CD4-positive, CD25-positive, alpha-beta regulatory T cell (primary cell): ENCODE measurements at regions not wholly inside any gene's neighbourhood (a gene's known extent, or its start where the extent isn't known, plus 50 kb on each side); places are given as distances from the start of the nearest gene placed in this dataset.

Experiments used
- ATAC-seq, 2 donors: fragments of 150-1000 bp; cut with Tn5 transposase; one replicate each; pipeline ENCODE4 v1.10.0; 2021; ENCODE audit warnings: low read depth in 2 of 2, moderate number of reproducible peaks in 2 of 2, moderate library complexity in 1 of 2
- DNase-seq, 3 donors: peaks; one replicate each; pipeline versions ENCODE4 v3.0.0 to v3.0.0-alpha.2; 2012 to 2022; ENCODE audit warnings: mixed read lengths in 1 of 3
- H3K27ac ChIP-seq: one replicate; pipeline ENCODE4 v1.7.0; 2013; ENCODE audit warnings: mild to moderate bottlenecking, low read length; ENCODE audit not compliant: insufficient read depth, poor library complexity, severe bottlenecking
- H3K27me3 ChIP-seq: one replicate; pipeline ENCODE4 v1.7.0; 2013; ENCODE audit warnings: low read length; ENCODE audit not compliant: control insufficient read depth, insufficient read depth
- H3K36me3 ChIP-seq: one replicate; pipeline ENCODE4 v1.7.0; 2013; ENCODE audit warnings: mild to moderate bottlenecking, low read length, moderate library complexity; ENCODE audit not compliant: control insufficient read depth, insufficient read depth
- H3K4me1 ChIP-seq: 2 replicates; pipeline ENCODE4 v1.7.0; 2013; ENCODE audit warnings: mild to moderate bottlenecking, low read length; ENCODE audit not compliant: insufficient read depth, control insufficient read depth, poor library complexity, severe bottlenecking
- H3K4me3 ChIP-seq: one replicate; pipeline ENCODE4 v1.7.0; 2013; ENCODE audit warnings: low read depth, mild to moderate bottlenecking, low read length, moderate library complexity
- H3K9me3 ChIP-seq, 2 experiments: 1 replicate in 1 of 2; 2 replicates in 1 of 2; pipeline ENCODE4 v1.7.0; 2013; ENCODE audit warnings: low read length in 2 of 2, mild to moderate bottlenecking in 1 of 2, moderate library complexity in 1 of 2; ENCODE audit not compliant: control insufficient read depth in 2 of 2
- H3K27ac Mint-ChIP-seq, 3 donors: one replicate each; pipeline ENCODE4 v1.8.0; 2020 to 2022; ENCODE audit warnings: mild to moderate bottlenecking in 3 of 3, mixed read lengths in 3 of 3, moderate library complexity in 2 of 3
- H3K27me3 Mint-ChIP-seq: one replicate; pipeline ENCODE4 v1.8.0; 2022; ENCODE audit warnings: mild to moderate bottlenecking, mixed read lengths
- H3K36me3 Mint-ChIP-seq: one replicate; pipeline ENCODE4 v1.8.0; 2020; ENCODE audit warnings: mixed read lengths
- H3K4me1 Mint-ChIP-seq, 4 donors: one replicate each; pipeline ENCODE4 v1.8.0; 2020 to 2022; ENCODE audit warnings: mixed read lengths in 4 of 4, mild to moderate bottlenecking in 1 of 4
- H3K4me3 Mint-ChIP-seq, 4 donors: one replicate each; pipeline ENCODE4 v1.8.0; 2020 to 2022; ENCODE audit warnings: mild to moderate bottlenecking in 4 of 4, mixed read lengths in 4 of 4, moderate library complexity in 3 of 4
- H3K9me3 Mint-ChIP-seq, 7 donors: one replicate each; pipeline ENCODE4 v1.8.0; 2020 to 2022; ENCODE audit warnings: mixed read lengths in 7 of 7, mild to moderate bottlenecking in 3 of 7, moderate library complexity in 2 of 7

DNA sequence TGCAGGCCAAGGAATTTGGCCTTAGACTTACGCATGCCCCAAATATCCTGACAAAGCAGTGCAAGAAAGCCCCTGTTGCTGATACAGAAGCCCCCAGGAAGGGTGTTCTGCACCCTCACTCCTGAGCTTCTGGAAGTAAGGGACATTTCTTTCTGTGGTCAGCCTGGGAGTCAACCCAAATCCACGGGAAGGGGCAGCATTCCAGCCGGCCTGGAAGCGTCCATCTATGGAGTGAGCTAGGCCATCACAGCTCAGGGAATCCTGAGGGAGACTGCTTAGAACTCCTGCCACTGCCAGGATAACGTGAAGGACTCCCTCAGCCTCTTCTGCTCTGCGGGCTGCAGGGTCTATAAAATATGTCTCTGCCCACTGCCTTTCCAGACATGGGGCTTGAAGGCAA, 173.9 kb downstream of the ANAPC1 start:
- H3K36me3 ChIP-seq = no peaks in the 10 kb centered on the region

DNA sequence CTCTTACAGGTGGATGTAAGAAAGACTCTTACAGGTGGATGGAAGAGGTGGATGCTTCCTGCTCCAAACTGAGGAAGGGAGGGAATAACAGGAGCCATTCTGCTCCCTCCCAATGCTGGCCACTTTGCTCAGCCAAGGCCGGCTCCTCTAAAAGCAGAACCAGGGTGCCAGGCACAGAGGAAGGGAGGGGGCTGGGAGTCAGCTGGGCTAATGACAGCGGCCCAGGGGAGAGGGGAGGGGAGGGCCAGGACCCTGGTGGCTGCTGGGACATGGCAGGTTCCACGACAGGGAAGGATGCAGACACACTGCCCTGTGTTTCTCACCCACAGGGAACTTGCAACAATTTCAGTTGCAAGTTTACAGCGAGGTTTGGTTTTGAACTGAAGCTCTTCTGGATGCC, 173.4 kb downstream of the ANAPC1 start:
- no peak for DNase-seq
- no peak overlapping the region for H3K27ac ChIP-seq
- H3K4me3 ChIP-seq = no peak overlapping the region
- H3K36me3 ChIP-seq = no peaks in the 10 kb centered on the region
- H3K9me3 Mint-ChIP-seq = peaks cover 0 to 5% (median 0%) of the 10 kb centered on the region in 7 donors
- H3K4me1 Mint-ChIP-seq = peaks cover 4 to 20% (median 7%) of the 10 kb centered on the region in 4 donors
- H3K9me3 ChIP-seq = no peaks in the 10 kb centered on the region
- H3K27ac Mint-ChIP-seq = no peak overlapping the region
- peaks cover 3% of the 10 kb centered on the region for H3K36me3 Mint-ChIP-seq
- H3K4me1 ChIP-seq = peaks cover 9% of the 10 kb centered on the region
- no peak overlapping the region for H3K4me3 Mint-ChIP-seq
- ATAC-seq = no peak
- no peaks in the 10 kb centered on the region for H3K27me3 ChIP-seq
- H3K27me3 Mint-ChIP-seq = no peaks in the 10 kb centered on the region

More for the DNA sequence above, 173.9 kb downstream of the ANAPC1 start:
- no peak for DNase-seq
- H3K27ac Mint-ChIP-seq = no peak overlapping the region
- peaks cover 14% of the 10 kb centered on the region for H3K4me1 ChIP-seq
- H3K9me3 Mint-ChIP-seq = peaks cover 0 to 5% (median 0%) of the 10 kb centered on the region in 7 donors
- H3K4me1 Mint-ChIP-seq = peaks cover 7 to 25% (median 10%) of the 10 kb centered on the region in 4 donors
- H3K27me3 ChIP-seq = no peaks in the 10 kb centered on the region
- H3K27me3 Mint-ChIP-seq = no peaks in the 10 kb centered on the region
- no peaks in the 10 kb centered on the region for H3K9me3 ChIP-seq
- H3K36me3 Mint-ChIP-seq = peaks cover 3% of the 10 kb centered on the region
- ATAC-seq = no peak
- H3K4me3 ChIP-seq = no peak overlapping the region
- H3K4me3 Mint-ChIP-seq = no peak overlapping the region
- no peak overlapping the region for H3K27ac ChIP-seq

DNA sequence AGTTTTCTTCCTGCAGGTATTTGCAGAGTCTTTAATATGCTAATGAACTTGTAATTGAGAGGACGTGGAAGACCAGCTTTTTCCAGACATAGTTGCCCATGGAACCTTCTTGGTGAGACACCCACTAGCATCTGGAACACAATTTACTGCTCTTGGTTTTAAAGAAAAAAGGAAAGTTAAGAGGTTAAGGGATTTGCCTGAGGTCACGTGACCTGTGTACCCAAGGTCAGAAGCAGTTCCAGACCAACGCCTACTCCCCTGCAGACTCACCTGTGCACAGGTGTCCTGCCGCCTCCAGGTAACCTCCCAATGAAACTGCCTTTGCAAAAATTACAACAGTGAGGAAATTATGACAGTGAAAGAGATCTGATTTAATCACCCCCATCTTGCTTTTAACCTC, 172.7 kb downstream of the ANAPC1 start:
- Mint-ChIP-seq H3K27ac (no peak overlapping the region), H3K9me3 (peaks cover 0 to 5% (median 0%) of the 10 kb centered on the region in 7 donors), H3K36me3 (peaks cover 3% of the 10 kb centered on the region), H3K27me3 (no peaks in the 10 kb centered on the region), H3K4me1 (peaks cover 0 to 13% (median 4%) of the 10 kb centered on the region in 4 donors), H3K4me3 (no peak overlapping the region)
- no peak overlapping the region for H3K4me3 ChIP-seq
- ATAC-seq (no peak), DNase-seq (no peak)
- no peaks in the 10 kb centered on the region for H3K27me3 ChIP-seq
- H3K36me3 ChIP-seq = no peaks in the 10 kb centered on the region
- peaks cover 2% of the 10 kb centered on the region for H3K4me1 ChIP-seq
- no peaks in the 10 kb centered on the region for H3K9me3 ChIP-seq
- H3K27ac ChIP-seq = no peak overlapping the region

DNA sequence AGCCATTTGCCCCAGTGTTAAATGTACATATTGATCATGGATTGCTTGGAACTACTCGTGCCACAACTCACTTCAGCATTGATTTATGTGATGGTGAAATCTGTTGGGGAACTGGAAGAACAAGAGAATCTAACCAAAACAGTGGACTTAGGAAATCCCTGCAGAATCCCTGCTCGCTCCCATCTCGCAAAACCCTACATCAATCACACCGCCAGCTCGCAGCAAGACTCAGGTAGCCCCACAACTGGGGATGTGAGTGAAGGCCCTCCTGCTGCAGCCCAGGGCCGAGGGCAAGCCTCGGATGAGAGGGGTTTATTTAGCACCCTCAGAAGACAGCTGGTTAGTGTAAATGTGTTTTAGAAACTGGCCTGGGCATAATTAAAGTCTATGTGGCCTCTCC, 171.6 kb downstream of the ANAPC1 start:
- no peak overlapping the region for H3K27ac Mint-ChIP-seq
- no peak overlapping the region for H3K4me3 Mint-ChIP-seq
- no peak overlapping the region for H3K4me3 ChIP-seq
- DNase-seq (no peak), ATAC-seq (no peak)
- no peaks in the 10 kb centered on the region for H3K36me3 ChIP-seq
- no peaks in the 10 kb centered on the region for H3K27me3 Mint-ChIP-seq
- H3K27me3 ChIP-seq = no peaks in the 10 kb centered on the region
- peaks cover 3% of the 10 kb centered on the region for H3K36me3 Mint-ChIP-seq
- H3K4me1 Mint-ChIP-seq = peaks cover 0 to 8% (median 4%) of the 10 kb centered on the region in 4 donors
- H3K9me3 Mint-ChIP-seq = peaks cover 0 to 5% (median 0%) of the 10 kb centered on the region in 7 donors
- H3K4me1 ChIP-seq = no peaks in the 10 kb centered on the region
- H3K27ac ChIP-seq = no peak overlapping the region
- no peaks in the 10 kb centered on the region for H3K9me3 ChIP-seq

DNA sequence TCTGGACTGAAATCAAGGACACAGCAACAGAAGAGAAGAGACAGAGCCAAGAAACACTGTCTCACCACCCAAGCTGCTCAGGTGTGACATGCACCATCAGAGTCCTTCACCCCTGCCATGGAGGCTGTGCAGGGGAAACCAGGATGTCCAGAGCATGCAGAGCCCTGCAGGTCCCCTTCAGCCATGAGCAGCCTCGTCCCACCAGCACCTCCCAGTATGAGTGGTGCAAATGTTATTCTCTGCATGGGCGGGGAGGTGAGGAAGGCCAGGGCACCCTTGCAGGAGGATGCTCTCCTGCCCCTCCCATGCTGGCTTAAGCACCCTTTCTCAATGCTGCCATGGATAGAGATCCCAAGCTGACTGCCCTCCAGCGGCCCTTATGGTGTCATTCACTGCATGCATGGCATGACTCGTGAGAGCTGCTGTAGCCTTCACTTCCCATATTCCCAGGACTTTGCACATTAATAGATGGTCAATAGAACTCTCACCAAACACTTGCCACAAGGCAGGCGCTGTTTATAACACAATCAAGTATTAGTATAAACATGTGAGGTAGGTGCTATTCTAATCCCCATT, 171.0 kb downstream of the ANAPC1 start:
- ATAC-seq (no peak), DNase-seq (no peak)
- H3K36me3 ChIP-seq = no peaks in the 10 kb centered on the region
- H3K9me3 ChIP-seq = no peaks in the 10 kb centered on the region
- no peaks in the 10 kb centered on the region for H3K4me1 ChIP-seq
- no peak overlapping the region for H3K27ac ChIP-seq
- H3K4me3 ChIP-seq = no peak overlapping the region
- Mint-ChIP-seq H3K27me3 (no peaks in the 10 kb centered on the region), H3K27ac (peak overlapping the region in 1 of 3 donors; percentile 20), H3K36me3 (peaks cover 3% of the 10 kb centered on the region), H3K4me1 (peaks cover 0 to 8% (median 4%) of the 10 kb centered on the region in 4 donors), H3K9me3 (peaks cover 0 to 5% (median 0%) of the 10 kb centered on the region in 7 donors), H3K4me3 (no peak overlapping the region)
- no peaks in the 10 kb centered on the region for H3K27me3 ChIP-seq

DNA sequence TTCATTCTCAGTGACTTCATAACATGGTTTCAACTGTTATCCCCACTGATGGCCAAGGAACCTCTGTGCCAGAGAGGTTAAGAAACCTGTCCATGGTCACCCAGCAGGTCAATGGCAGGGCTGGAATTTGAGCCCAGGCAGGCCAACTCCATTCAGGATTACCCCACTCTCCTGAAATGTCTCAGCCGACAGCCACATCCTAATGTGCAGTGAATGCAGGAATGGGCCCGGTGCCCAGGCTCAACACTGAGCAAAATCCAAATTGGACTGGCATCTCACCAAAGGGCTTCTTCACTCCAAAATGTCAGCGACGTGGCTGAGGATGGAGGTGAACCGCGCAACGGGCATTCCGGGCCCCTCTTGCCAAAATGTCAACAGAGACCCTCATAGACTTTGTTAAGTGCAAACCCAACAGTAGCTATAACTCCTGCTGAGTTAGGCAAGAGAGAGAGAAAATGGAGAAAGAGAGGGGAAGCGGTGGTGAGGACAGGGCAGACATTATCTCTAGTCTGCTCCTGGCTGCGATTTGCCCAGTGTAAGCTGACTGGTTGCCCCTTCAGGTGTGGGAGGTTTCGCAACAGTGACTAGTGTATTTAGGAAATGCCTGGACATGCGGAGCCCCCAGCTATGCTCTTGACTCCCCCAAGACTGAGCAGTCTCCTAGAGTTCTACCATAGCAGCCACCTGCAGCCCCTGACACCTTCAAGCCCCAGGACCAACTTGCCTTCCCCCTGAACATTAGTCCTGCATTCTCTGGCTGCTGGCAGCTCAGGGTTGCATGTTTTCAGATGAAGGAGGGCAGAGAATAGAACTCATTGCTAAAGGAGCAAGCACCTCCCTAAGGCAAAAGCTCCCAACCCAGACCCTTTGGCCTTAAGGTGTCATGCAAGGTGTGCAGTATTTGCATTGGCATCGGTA, 167.7 kb downstream of the ANAPC1 start:
- no peaks in the 10 kb centered on the region for H3K4me1 ChIP-seq
- Mint-ChIP-seq H3K4me3 (no peak overlapping the region), H3K36me3 (peaks cover 3% of the 10 kb centered on the region), H3K27ac (no peak overlapping the region), H3K27me3 (peaks cover 10% of the 10 kb centered on the region), H3K9me3 (peaks cover 0 to 5% (median 0%) of the 10 kb centered on the region in 7 donors), H3K4me1 (no peaks in the 10 kb centered on the region)
- no peaks in the 10 kb centered on the region for H3K36me3 ChIP-seq
- no peak for ATAC-seq
- no peak overlapping the region for H3K4me3 ChIP-seq
- H3K27ac ChIP-seq = no peak overlapping the region
- DNase-seq = no peak
- H3K27me3 ChIP-seq = no peaks in the 10 kb centered on the region
- H3K9me3 ChIP-seq = no peaks in the 10 kb centered on the region

DNA sequence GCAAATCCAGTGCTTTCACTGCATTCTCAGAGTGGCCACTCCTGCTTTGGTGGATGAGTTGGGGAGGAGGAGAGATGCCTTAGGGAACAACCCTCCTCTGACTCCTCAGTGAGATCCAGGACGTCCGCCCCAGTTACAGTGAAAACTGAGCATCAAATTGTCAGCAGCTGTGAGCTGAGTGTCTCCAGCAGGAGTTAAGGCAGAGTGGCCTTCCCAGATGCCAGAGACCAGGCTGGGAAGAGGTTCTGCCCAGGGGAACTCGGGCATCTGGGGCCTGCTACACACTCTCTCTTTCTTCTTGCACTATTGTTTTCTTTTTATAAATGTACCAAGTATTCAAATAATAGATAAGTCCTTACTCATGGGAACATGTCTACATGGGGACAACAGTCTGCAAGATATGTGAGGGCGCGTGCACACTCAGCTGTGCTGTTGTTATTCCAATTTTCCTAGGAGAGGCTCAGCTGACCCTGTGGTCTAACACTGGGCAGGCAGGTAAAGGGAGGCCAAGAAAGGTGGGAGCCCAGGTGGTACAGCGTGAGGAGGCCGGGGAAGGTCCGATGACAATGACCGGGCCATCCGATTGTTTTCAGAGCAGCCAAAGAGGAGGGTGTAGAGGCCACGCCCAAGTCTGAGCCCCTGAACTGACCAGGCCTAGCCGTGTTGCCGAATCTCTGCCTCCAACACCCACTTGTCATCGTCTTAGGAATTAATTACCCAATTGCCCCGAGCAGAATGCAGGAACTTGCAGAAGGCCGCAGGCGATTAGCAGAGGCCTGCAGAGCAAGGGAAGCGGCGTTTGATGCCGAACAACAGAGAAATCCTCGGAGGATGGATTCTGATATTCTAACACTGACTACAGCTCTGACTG, 166.9 kb downstream of the ANAPC1 start:
- DNase-seq (no peak), ATAC-seq (no peak)
- no peak overlapping the region for H3K27ac Mint-ChIP-seq
- no peak overlapping the region for H3K4me3 Mint-ChIP-seq
- Histone ChIP-seq H3K4me1 (no peaks in the 10 kb centered on the region), H3K9me3 (no peaks in the 10 kb centered on the region), H3K4me3 (no peak overlapping the region), H3K36me3 (no peaks in the 10 kb centered on the region), H3K27me3 (no peaks in the 10 kb centered on the region), H3K27ac (no peak overlapping the region)
- no peaks in the 10 kb centered on the region for H3K4me1 Mint-ChIP-seq
- peaks cover 0 to 1% (median 0%) of the 10 kb centered on the region in 7 donors for H3K9me3 Mint-ChIP-seq
- H3K36me3 Mint-ChIP-seq = peaks cover 3% of the 10 kb centered on the region
- peaks cover 10% of the 10 kb centered on the region for H3K27me3 Mint-ChIP-seq
